GM21390 (cell line): ENCODE measurements at regions not wholly inside any gene's neighbourhood (a gene's known extent, or its start where the extent isn't known, plus 50 kb on each side); places are given as distances from the start of the nearest gene placed in this dataset.

Experiments
- ATAC-seq: cut with Tn5 transposase; IDR thresholded peaks from one replicate; pipeline ENCODE4 v1.9.1; 2021; ENCODE audit not compliant: unreplicated experiment

DNA sequence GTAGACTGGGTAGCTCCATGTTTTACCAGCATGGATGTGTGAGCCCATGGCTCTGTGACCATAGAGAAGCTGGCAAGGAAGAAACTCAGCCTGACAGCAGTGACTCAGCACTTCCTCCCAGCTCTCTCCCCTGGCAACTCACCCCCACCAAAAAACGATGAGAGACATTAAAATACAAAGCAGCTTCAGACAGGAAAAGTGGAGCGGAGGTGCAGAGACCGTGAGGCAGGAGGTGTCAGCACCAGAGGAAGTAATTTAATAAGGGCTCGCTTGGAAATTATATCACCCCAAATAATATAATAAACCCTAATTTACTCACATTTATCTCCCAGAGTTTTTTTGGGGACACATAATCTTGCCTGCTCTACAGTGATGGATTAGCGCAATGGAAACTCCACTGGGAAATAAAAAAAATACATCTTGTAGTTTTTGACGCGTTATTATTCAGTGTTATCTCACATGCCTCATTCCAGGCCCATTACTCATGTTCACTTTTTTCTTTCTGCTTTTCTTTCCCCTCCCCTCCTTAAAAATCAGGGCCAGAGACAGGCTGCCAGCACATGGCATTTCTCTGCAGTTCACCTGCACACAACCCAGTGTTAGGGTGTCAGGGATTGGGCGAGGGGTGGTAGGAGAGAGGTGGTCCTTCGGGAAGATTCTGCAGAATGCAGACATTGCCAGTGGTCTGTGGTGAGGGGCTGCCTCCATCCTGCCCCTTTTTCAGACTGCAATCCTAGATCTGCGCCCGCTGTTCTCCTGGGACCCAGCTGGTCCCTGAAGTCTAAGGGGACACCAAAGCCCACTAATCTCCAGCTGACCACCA, 170.8 kb downstream of the BUD13 start:
- no peak for ATAC-seq

DNA sequence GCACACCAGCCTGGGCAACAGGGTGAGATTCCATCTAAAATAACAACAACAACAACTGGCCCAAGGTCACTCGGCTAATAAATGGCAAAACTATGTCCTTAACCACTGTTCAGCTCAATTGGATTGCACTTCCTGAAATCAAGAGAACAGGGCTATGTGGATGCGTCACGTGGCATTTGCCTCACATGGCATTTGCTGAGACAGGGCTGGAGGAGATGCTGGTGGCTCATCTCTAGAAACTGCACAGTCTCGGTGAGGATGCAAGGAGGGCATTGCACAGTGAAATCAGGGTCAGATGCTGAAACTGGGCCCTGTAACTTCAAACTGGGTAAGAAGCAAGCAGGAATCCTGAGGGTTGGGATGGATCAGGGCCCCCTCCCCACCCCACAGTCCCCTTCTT, 171.9 kb downstream of the BUD13 start:
- ATAC-seq = no peak

DNA sequence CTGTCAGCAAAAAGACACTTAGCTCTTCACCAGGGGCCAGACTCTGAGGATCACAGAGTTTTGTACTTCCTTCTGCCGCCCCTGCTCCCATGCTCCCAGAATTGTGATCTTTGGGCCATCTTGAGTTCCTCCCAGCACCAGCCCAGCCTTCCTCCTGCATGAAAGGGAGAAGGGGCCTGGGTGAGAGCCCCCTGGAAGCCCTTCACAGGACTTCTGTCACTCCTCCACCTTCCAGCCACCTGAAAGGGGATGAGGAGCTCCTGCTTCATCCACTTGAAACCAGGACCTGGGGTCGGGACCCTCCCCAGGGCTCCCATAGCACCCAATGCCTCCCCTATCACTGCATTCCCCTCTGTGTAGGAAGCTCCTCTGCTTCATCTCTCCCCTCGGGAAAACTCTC, 174.2 kb downstream of the BUD13 start:
- ATAC-seq = no peak

DNA sequence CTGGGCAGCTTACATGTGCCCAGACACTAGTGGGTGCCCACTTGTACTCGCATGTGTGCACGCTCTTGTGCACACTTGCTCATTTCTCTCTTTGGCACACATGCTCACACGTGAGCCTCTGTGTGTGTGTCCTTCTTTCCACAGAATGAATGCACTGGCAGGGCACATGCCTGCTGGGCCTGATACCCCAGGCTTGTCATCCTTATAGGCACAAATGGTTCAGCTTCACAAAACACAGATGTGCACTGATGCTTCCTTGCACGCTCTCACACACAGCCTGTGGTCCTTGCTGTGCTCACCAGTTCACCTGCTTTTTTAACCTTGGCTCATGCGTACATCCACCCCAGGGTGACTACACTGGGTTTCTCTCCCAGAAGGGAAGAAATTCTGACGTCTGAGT, 174.8 kb downstream of the BUD13 start:
- no peak for ATAC-seq

DNA sequence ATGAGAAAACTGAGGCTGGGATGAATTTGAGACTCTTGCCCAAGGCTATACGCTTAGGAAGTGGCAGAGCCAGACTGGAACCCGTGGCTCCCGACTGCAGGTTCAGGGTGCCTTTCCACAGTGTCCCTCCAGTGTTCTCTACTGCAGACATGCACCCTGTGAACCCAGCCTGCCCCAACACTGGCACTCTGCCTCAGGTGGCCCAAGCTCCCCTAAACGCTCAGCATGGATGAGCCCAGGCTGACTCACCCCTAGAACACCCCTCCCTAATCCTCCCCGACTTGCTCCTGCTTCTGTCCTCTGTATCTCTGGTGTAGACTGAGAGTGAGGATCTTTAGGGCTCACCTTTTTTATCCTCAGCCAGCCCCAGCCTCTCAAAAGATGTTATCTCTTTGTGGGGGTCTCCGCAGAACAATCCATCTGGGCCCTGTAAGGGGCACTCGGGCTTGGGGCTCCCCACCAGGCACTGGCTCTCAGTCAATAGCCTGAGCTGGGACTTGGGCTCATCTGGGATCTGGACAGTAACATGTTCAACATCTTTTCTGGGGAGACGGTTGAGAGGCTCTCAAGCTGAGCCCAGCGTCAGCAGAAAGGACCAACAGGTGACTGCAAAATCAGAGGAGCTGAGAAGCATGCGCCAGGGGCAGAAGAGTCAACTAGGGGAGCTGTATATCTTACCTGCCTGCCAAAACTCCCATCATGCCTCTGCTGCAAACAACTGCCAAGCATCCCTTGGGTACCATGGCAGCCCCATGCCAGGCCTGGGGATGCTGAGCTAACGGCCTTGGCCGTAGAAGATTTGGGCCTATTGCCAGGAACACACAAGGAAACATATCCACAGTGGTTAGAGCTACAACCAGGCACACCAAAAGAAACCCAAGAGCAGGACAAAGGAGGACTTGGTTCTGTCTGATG, 176.2 kb downstream of the BUD13 start:
- ATAC-seq = no peak

DNA sequence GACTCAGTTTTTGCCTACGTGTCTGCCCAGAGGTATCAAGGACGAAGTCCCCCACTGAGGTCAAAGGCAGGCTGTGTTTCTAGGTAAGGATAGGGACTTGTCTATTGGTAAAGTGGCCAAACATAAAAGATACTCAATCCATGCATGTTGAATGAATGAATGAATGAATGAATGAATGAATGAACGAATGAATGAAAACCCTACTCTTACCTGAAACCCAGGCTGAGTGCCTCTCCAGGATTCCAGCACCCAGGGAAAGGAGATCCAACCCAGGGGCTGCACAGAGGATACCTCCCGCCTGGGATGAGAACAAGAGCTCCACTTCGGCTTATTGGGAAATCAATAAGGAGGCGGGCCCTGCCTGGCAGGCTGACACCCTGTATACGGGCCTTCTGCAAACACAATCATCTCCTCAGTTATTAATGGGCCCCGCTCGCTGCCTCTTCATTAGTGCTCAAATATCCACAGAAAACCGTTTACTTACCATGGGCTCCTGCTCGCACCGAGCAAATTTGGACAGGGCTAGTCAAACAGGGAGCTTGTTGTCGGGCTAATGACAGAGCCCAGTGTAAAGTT, 177.4 kb downstream of the BUD13 start:
- no peak for ATAC-seq

DNA sequence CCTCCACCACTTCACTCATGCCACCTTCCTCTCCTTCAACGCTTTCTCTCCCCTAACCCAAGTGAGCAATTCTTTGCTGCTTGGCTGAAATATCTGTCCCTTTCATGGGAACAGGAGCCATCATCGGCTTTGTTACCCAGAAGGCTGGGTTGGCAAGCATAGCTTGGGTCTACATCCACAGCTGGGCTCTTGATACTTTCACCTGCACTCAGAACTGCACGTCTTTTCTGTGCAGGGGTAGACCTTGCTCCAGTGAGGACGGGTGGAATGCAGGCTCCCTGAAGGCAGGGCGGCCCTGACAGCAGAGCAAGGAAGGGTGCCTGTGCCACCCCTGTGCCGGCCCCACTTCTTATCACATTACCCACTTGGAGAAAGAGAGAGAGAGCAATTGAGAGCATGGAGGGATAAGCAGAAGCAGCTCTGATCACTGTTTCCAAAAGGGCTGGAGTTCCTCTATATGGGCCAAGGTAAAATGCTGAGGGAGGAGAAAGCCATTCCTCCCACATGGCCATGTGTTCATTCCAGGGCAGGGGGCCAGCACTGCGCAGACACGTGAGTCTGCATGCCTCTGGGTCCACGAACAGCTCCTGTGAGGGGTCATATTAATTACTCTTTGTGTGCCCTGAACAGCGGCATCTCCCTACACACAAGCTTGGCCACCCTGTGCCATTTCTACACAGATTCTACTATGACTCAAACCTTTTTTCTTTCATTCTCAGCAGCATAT, 181.8 kb downstream of the BUD13 start:
- ATAC-seq = no peak

DNA sequence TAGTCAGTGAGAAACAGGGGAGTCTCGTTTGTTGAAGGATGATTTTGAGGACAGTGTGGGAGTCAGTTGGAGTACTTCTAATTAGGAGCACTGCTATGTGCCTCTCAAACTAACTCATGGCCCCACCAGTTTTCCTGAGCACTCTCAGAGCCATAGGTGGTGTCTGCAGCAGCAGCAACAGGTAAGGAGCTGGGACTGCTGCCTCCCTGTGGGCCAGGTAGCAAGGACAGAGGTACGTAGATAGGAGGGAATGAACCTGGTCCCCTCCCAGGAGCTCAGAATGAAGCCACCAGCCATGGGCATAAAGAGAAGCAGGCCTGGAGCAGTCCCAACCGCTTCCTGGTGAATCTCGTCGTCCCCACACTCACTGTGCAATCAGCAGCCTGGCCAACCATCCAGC, 183.4 kb downstream of the BUD13 start:
- no peak for ATAC-seq

DNA sequence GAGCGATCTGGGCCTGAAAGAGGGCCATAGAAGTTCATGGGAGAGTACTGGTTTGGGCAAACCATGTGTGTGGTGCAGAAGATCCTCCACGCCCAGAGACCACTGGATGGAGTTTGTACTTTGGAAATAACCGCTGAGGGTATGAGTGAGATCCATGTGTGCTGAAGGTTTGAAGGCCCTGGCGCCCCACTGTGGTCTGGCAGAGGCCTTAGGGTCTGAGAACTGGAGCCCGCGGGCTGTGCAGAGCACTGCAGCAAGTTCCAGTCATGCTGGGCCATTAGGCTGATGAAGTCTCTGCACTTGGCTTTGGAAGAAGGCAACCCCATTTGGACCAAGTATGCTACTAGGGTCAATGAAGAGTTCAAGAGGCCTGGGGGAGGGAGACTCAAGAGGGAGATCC, 186.4 kb downstream of the BUD13 start:
- no peak for ATAC-seq

DNA sequence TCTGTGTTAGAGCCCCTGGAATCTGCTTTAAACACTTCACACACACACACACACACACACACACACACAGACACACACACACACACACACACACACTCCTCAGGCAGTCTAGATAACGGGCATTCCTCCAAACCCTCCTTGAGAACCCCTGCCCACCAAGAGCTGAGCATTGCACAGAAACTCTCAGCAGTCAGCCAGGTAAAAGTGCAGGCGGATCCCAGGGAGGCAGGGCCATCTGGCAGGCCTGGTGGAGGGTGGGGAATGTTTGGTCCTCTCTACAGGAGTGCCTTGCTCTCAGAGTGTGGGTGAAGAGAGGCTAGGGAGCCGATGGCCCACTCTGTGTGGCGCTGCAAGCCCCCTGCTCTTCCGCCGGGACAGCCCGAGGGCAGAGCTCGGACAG, 190.2 kb downstream of the BUD13 start:
- ATAC-seq = no peak

DNA sequence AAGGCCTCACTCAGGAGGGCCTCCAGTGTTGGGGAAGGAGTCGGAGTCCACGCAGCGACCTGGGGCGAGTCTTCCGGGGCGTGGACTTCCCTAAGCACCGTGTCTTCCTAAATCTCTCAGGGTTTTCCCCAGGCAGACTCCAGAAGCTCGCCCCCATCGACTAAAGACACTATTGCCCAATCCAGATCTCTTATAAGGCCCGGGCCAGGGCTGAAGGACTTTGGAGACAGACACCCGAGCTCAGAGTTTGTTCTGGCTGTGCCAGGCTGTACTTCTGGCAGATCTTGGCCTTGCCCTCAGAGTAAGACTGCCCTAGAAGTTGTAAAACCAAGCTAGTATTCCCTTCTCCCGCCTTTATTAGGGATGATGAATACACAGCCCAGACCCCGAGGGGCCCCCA, 191.4 kb downstream of the BUD13 start:
- no peak for ATAC-seq

DNA sequence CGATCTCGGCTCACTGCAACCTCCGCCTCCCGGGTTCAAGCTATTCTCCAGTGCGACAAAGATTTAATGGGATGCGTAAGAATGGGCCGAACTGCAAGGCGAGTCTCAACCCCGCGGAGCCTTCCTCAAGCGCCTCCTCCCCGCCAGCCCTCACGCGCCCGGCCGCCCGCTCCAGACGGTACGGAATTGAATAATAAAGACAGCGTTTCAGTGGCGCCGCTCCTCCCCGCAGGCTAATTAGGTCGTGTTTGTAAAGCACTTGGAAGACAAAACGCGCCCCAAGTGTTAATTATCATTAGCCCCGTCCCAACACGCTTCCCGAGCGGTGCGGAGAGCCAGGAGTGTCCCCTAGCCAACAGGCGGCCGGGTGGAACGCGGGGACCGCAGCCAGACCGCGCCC, 192.0 kb downstream of the BUD13 start:
- no peak for ATAC-seq

DNA sequence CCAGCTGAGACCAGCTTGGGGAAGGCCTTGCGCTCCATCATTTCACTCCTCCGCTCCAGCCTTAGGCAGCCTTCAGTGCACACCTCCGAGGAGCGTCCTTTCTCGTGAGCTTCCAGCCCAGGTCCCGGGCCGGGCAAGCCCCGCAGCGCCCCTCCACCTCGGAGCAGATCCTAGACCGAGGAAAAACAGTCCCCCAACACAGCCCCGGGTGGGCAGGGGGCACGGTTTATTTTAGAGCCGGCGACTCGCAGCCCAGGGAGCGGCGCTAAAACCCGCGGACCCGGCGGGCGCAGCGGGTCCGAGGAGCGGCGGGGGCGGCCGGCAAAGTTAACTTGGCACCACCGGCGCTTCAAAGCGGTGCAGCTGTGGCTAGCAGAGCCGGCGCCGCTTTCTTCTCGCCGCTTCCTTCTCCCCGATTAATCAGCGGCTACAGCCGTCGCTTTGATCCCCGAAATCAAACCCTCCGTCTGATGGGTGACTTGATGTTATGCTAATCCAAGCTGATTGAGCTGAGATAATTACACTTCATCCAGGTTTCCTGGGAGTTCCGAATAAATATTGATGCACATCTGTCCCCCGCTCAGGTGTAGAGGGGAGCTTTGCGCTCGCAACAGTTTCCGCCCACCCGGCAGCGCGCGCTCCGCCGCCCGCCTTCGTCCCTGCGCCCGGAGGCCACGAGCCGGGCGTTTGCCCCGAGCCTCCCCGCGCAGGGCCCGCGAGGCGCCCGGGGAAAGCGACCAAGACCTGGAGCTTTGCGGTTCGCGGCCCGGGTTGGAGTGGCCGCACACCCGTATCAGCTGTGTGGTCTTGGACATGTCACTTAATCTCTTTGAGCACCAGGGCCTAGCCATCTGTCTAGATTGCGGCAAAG, 192.7 kb downstream of the BUD13 start:
- no peak for ATAC-seq

DNA sequence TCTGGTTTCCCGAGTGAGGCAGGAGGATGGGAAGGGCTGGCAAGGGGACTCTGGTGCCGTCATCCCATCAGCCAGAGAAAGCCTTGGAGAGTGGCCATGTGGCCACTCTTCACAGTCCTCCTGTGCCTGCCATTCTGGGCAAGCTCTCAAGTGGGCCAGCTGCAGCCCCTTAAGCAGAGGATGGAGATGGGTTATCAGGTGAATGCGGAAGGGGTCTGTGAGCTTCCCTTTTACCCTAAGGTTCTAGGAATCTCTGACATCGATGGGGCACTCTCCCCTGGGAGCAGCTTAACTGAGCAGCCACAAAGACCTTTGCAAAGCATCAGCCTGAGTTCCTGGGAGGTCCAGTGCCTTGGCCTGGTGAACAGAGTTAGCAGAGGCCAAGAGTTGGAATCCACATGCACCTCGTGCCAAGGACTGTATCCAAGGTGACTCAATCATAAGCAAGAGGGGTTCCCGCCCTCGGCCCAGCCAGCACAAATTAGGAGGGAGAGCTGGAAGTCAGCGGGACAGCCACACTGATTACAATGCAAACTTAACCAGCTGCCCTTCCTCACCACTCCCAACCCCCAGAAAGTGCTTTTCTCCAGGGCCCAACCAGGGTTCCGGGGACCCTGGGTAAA, 193.6 kb downstream of the BUD13 start:
- ATAC-seq = no peak

DNA sequence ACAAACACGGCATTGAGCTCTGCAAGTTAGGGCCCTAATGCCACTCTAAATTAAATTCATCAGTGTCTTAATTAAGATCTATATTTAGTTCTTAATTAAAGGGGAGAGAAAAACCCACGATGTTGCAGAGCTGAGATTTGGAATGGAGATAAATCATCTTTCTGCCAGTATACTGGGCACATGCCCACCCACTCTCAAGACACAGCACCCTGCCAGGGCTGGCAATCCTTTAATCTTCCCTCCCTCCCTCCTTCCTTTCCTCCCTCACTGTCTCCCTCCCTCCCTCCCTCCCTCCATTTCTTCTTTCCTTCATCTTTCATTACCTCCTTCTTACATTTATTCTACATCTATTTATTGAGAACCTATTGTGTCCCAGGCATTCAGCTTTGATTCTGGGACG, 194.8 kb downstream of the BUD13 start:
- no peak for ATAC-seq

DNA sequence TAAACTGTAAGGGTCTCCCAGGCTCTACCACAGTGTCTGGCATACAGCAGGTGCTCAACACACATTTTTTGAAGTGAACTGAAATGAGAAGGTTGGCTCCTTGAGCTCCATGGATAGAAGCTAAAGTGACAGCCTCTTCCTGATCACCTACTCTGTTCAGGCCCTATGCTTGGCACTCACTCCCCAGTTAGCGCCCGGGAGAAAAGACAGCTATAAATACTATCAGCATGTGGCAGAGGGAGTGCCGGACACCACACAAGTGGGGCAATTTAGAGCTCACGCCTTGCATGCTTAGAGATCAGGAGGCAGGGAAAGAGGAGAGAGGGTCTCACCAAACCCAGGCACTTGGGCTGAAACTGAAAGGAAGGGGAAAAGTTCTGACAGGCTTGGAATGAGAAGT, 195.5 kb downstream of the BUD13 start:
- ATAC-seq = no peak

DNA sequence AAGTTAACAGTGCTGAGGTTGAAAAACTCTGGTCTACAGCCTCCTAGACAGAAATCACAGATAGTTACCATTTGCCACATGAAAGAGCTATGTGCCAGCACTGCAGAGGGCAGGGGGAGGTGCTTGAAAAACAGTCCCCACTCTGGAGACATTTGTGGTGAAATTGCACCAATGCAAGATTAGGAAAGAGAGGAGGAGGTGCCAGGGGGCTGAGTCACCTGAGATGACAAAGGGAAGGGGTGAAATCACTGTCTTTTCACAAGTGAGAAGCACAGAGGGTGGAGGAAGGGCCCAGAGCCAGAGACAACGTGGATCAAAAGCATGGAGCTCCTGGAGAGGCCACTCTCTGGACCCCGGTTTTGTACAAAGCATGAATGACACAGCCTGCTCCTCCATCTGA, 196.3 kb downstream of the BUD13 start:
- no peak for ATAC-seq

DNA sequence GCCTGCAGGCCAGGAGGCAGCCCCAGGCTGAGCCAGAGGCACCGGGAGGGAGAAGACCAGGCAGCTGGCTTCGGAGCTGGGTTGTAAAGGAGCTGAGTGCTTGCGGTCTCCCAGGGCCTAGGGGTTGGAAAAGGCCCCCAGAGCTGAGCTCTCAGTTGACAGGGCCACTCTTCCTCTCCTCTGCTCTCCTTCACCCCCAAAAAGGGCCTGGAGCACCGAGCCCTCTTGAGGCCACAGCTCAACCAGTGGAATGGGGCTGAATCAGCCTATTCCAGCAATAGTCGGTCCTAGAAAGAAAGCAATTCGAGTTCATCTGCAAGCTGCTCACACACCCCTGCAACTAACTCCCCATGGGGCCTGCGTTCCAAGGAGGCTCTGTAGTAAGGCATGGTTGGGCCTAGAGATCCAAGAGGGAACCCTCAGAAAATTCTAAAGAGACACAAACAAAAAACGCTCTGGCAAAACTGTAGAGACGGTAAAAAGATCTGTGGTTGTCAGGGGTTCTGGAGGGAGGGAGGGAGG, 205.0 kb downstream of the BUD13 start:
- ATAC-seq = no peak

DNA sequence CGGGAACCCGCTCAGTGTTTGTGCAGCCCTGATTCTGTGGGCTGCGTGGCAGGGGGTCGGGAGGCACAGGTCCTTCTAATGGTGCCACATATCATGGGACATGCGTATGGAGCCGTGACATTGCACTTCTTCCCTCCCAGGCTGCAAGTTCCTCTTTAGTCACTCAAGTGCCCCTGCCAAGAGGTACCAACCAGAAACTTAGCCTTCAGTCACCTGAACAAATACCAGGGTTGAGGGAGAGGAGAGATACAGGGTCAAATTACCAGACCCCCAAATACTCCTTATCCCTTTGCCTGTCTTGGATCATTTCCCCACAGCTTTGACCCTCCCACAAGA, 209.1 kb downstream of the BUD13 start:
- ATAC-seq = no peak
